Mesenteric fat pad (tissue), 1 donor: ENCODE measurements at regions not wholly inside any gene's neighbourhood (a gene's known extent, or its start where the extent isn't known, plus 50 kb on each side); places are given as distances from the start of the nearest gene placed in this dataset.

ENCODE experiments used
- DNase-seq: peaks from one replicate; pipeline ENCODE4 v3.0.0-alpha.2; 2020; ENCODE audit warnings: low spot score
- donor health status: DM: yes; HTN: yes; CAD: no.

GRCh38 chr10:10892290-10892875 is 125.3 kb upstream of the CELF2 start:
- DNase-seq = no peak

GRCh38 chr10:10897400-10897799 is 120.3 kb upstream of the CELF2 start:
- no peak for DNase-seq

- no peak for DNase-seq
Observed at GRCh38 chr10:10901906-10902305, 115.8 kb upstream of the CELF2 start.

- no peak for DNase-seq
Observed at GRCh38 chr10:10902951-10903350, 114.7 kb upstream of the CELF2 start.

- DNase-seq = no peak
Observed at GRCh38 chr10:10903620-10904019, 114.1 kb upstream of the CELF2 start.

GRCh38 chr10:10910634-10911033 is 107.0 kb upstream of the CELF2 start:
- no peak for DNase-seq

- DNase-seq = no peak
Observed at GRCh38 chr10:10911035-10911434, 106.6 kb upstream of the CELF2 start.

GRCh38 chr10:10911471-10911921 is 106.2 kb upstream of the CELF2 start:
- DNase-seq = peak; percentile 90

GRCh38 chr10:10914144-10914543 is 103.5 kb upstream of the CELF2 start:
- no peak for DNase-seq

- no peak for DNase-seq
Observed at GRCh38 chr10:10915215-10915614, 102.5 kb upstream of the CELF2 start.

GRCh38 chr10:10917031-10917430 is 100.6 kb upstream of the CELF2 start:
- DNase-seq = no peak

GRCh38 chr10:10919976-10920375 is 97.7 kb upstream of the CELF2 start:
- no peak for DNase-seq

GRCh38 chr10:10921826-10922461 is 95.7 kb upstream of the CELF2 start:
- DNase-seq = no peak

- no peak for DNase-seq
Observed at GRCh38 chr10:10923029-10923651, 94.5 kb upstream of the CELF2 start.

GRCh38 chr10:10925667-10926066 is 92.0 kb upstream of the CELF2 start:
- DNase-seq = no peak

- DNase-seq = no peak
Observed at GRCh38 chr10:10927608-10928007, 90.1 kb upstream of the CELF2 start.

- DNase-seq = no peak
Observed at GRCh38 chr10:10930979-10931743, 86.5 kb upstream of the CELF2 start.

- DNase-seq = no peak
Observed at GRCh38 chr10:10935032-10935431, 82.6 kb upstream of the CELF2 start.

- no peak for DNase-seq
Observed at GRCh38 chr10:10938676-10939075, 79.0 kb upstream of the CELF2 start.

GRCh38 chr10:10941127-10941730 is 76.4 kb upstream of the CELF2 start:
- DNase-seq = no peak

- DNase-seq = no peak
Observed at GRCh38 chr10:10942441-10942840, 75.2 kb upstream of the CELF2 start.

- DNase-seq = no peak
Observed at GRCh38 chr10:10946081-10946480, 71.6 kb upstream of the CELF2 start.
